CD8-positive, alpha-beta memory T cell (primary cell): ENCODE measurements at regions not wholly inside any gene's neighbourhood (a gene's known extent, or its start where the extent isn't known, plus 50 kb on each side); places are given as distances from the start of the nearest gene placed in this dataset.
A peak's percentile ranks its signal among the peaks of the same experiment; 100 is the strongest.
"Not testable (repeated sequence)": the region's sequence is repeated elsewhere in the genome, so short reads cannot be mapped to it uniquely, and the experiment has no call there.

Experiments used
- CTCF ChIA-PET: fragments of 350-600 bp; sonication (Branson Sonifier 250); formaldehyde crosslinking; loops from one replicate; lab custom pipeline; 2021; ENCODE audit warnings: antibody characterized with exemption; lab: Charles Lee
- POLR2A ChIA-PET: fragments of 350-600 bp; sonication (Branson Sonifier 250); formaldehyde crosslinking; loops from one replicate; lab custom pipeline; 2021; ENCODE audit warnings: antibody characterized with exemption; lab: Charles Lee
- DNase-seq, 5 donors: peaks; one replicate each; pipeline versions ENCODE4 v3.0.0 to v3.0.0-alpha.2; 2020 to 2022; ENCODE audit warnings: mixed read lengths in 1 of 5
- H3K27ac ChIP-seq: one replicate; pipeline ENCODE4 v1.7.0; 2013; ENCODE audit warnings: low read depth, mild to moderate bottlenecking, low read length, moderate library complexity
- H3K27me3 ChIP-seq: 2 replicates; pipeline ENCODE4 v1.7.0; 2013; ENCODE audit warnings: low read length, mild to moderate bottlenecking; ENCODE audit not compliant: insufficient read depth, poor library complexity, severe bottlenecking
- H3K36me3 ChIP-seq: 2 replicates; pipeline ENCODE4 v1.7.0; 2013; ENCODE audit warnings: mild to moderate bottlenecking, low read length, moderate library complexity; ENCODE audit not compliant: insufficient read depth
- H3K4me1 ChIP-seq: 2 replicates; pipeline ENCODE4 v1.7.0; 2013; ENCODE audit warnings: mild to moderate bottlenecking, low read length, moderate library complexity; ENCODE audit not compliant: insufficient read depth
- H3K4me3 ChIP-seq: 2 replicates; pipeline ENCODE4 v1.7.0; 2013; ENCODE audit warnings: mild to moderate bottlenecking, low read length
- H3K9me3 ChIP-seq: 2 replicates; pipeline ENCODE4 v1.7.0; 2013; ENCODE audit warnings: mild to moderate bottlenecking, low read length
- H3K27ac Mint-ChIP-seq, 8 donors: one replicate each; pipeline ENCODE4 v1.8.0; 2020 to 2021; ENCODE audit warnings: mixed read lengths in 8 of 8, mild to moderate bottlenecking in 6 of 8, inconsistent platforms in 3 of 8, moderate library complexity in 3 of 8
- H3K27me3 Mint-ChIP-seq, 2 donors: one replicate each; pipeline ENCODE4 v1.8.0; 2020 to 2021; ENCODE audit warnings: mixed read lengths in 2 of 2, mild to moderate bottlenecking in 1 of 2, moderate library complexity in 1 of 2
- H3K36me3 Mint-ChIP-seq, 3 donors: one replicate each; pipeline ENCODE4 v1.8.0; 2020 to 2021; ENCODE audit warnings: mixed read lengths in 3 of 3, inconsistent platforms in 1 of 3, mild to moderate bottlenecking in 1 of 3
- H3K4me1 Mint-ChIP-seq, 3 donors: one replicate each; pipeline ENCODE4 v1.8.0; 2020 to 2021; ENCODE audit warnings: mixed read lengths in 3 of 3, inconsistent platforms in 1 of 3, mild to moderate bottlenecking in 1 of 3
- H3K4me3 Mint-ChIP-seq, 7 donors: one replicate each; pipeline ENCODE4 v1.8.0; 2020 to 2021; ENCODE audit warnings: mixed read lengths in 7 of 7, mild to moderate bottlenecking in 6 of 7, moderate library complexity in 4 of 7, inconsistent platforms in 2 of 7
- H3K9me3 Mint-ChIP-seq, 5 donors: one replicate each; pipeline ENCODE4 v1.8.0; 2020 to 2022; ENCODE audit warnings: mixed read lengths in 5 of 5, mild to moderate bottlenecking in 3 of 5, moderate library complexity in 2 of 5, inconsistent platforms in 1 of 5

GRCh38 chr6:105537981-105538578, 135.2 kb upstream of the PREP start:
- H3K4me3 Mint-ChIP-seq = no peak overlapping the region
- POLR2A ChIA-PET = no interaction called here
- CTCF ChIA-PET = no interaction called here

GRCh38 chr6:105536961-105537360, 134.1 kb upstream of the PREP start:
- ChIA-PET POLR2A (no interaction called here), CTCF (interaction anchor here (0.6 kb wide), 1 partner anchor 84 kb away, joined by 3 read pairs; no protein-coding TSS in a partner anchor)
- Histone ChIP-seq H3K27ac (no peak overlapping the region), H3K36me3 (no peaks in the 10 kb centered on the region), H3K27me3 (no peaks in the 10 kb centered on the region), H3K4me3 (no peak overlapping the region), H3K9me3 (no peaks in the 10 kb centered on the region), H3K4me1 (no peaks in the 10 kb centered on the region)
- Mint-ChIP-seq H3K27me3 (no peaks in the 10 kb centered on the region), H3K4me1 (no peaks in the 10 kb centered on the region), H3K4me3 (no peak overlapping the region), H3K36me3 (no peaks in the 10 kb centered on the region), H3K9me3 (no peaks in the 10 kb centered on the region), H3K27ac (no peak overlapping the region)
- DNase-seq = no peak

More at GRCh38 chr6:105537981-105538578, 135.2 kb upstream of the PREP start:
- H3K27me3 Mint-ChIP-seq = no peaks in the 10 kb centered on the region
- no peak overlapping the region for H3K4me3 ChIP-seq
- DNase-seq = no peak
- H3K27ac ChIP-seq = no peak overlapping the region
- no peaks in the 10 kb centered on the region for H3K36me3 ChIP-seq
- no peak overlapping the region for H3K27ac Mint-ChIP-seq
- H3K4me1 ChIP-seq = no peaks in the 10 kb centered on the region
- H3K9me3 Mint-ChIP-seq = no peaks in the 10 kb centered on the region
- no peaks in the 10 kb centered on the region for H3K9me3 ChIP-seq
- no peaks in the 10 kb centered on the region for H3K36me3 Mint-ChIP-seq
- no peaks in the 10 kb centered on the region for H3K4me1 Mint-ChIP-seq
- no peaks in the 10 kb centered on the region for H3K27me3 ChIP-seq

DNA sequence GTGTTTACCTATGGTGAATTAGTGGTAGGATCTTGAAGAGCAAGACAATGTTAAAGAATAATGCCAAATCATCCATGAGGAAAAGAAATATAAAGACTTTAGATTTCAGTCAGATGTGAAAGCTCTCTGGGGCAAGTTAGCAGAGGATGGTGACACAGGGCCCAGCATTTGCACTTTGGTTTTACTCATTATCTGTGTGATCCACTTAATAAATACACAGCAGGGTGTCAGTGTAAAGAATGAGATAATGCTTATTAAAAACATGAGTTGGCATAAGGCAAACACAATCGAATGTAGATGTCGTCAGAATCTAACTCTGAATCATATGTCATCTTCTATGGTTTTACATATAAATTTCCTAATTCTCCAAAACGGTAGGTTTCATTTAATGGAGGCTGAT, 130.4 kb upstream of the PREP start:
- H3K36me3 Mint-ChIP-seq = no peaks in the 10 kb centered on the region
- CTCF ChIA-PET = no interaction called here
- DNase-seq = no peak

GRCh38 chr6:105526225-105526872, 123.5 kb upstream of the PREP start:
- Mint-ChIP-seq H3K9me3 (no peaks in the 10 kb centered on the region), H3K27ac (no peak overlapping the region), H3K36me3 (peaks cover 0 to 5% (median 2%) of the 10 kb centered on the region in 3 donors), H3K27me3 (peaks cover 0 to 3% of the 10 kb centered on the region in 2 donors), H3K4me1 (no peaks in the 10 kb centered on the region), H3K4me3 (no peak overlapping the region)
- no peaks in the 10 kb centered on the region for H3K4me1 ChIP-seq
- H3K27ac ChIP-seq = no peak overlapping the region
- CTCF ChIA-PET = no interaction called here
- H3K9me3 ChIP-seq = no peaks in the 10 kb centered on the region
- H3K27me3 ChIP-seq = no peaks in the 10 kb centered on the region
- POLR2A ChIA-PET = no interaction called here
- DNase-seq = no peak
- H3K4me3 ChIP-seq = no peak overlapping the region
- H3K36me3 ChIP-seq = no peaks in the 10 kb centered on the region

More for the DNA sequence above, 130.4 kb upstream of the PREP start:
- no peak overlapping the region for H3K4me3 ChIP-seq
- Mint-ChIP-seq H3K4me1 (no peaks in the 10 kb centered on the region), H3K27ac (no peak overlapping the region), H3K9me3 (no peaks in the 10 kb centered on the region), H3K27me3 (peaks cover 0 to 3% of the 10 kb centered on the region in 2 donors), H3K4me3 (no peak overlapping the region)
- H3K27ac ChIP-seq = no peak overlapping the region
- no peaks in the 10 kb centered on the region for H3K9me3 ChIP-seq
- no peaks in the 10 kb centered on the region for H3K27me3 ChIP-seq
- H3K36me3 ChIP-seq = no peaks in the 10 kb centered on the region
- POLR2A ChIA-PET = no interaction called here
- no peaks in the 10 kb centered on the region for H3K4me1 ChIP-seq

GRCh38 chr6:105522626-105523322, 119.9 kb upstream of the PREP start:
- Mint-ChIP-seq H3K4me3 (no peak overlapping the region), H3K4me1 (no peaks in the 10 kb centered on the region), H3K36me3 (peaks cover 0 to 10% (median 2%) of the 10 kb centered on the region in 3 donors), H3K9me3 (peaks cover 0 to 4% (median 0%) of the 10 kb centered on the region in 5 donors), H3K27ac (no peak overlapping the region), H3K27me3 (no peaks in the 10 kb centered on the region)
- no peak overlapping the region for H3K4me3 ChIP-seq
- no peaks in the 10 kb centered on the region for H3K4me1 ChIP-seq
- no peaks in the 10 kb centered on the region for H3K36me3 ChIP-seq
- ChIA-PET CTCF (no interaction called here), POLR2A (no interaction called here)
- no peaks in the 10 kb centered on the region for H3K9me3 ChIP-seq
- no peak overlapping the region for H3K27ac ChIP-seq
- no peak for DNase-seq
- H3K27me3 ChIP-seq = no peaks in the 10 kb centered on the region

DNA sequence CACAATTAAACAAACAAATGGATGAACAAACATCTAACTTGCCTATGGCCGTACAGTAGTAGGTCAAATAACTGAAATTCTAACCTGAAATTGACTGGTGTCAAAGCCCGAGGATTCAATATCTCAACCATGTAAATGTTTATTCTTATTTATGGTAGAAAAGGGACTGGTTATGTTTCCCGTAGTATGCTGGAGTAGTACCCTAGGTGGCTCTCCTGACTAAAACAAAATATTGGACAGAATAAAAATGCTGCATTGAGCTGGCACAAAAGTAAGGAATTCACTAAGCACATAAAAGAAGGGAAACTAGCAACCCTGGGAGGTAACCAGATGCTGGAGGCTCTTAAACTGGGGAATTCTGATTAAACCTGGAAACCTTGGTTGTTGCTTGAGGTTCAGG, 117.1 kb upstream of the PREP start:
- Mint-ChIP-seq H3K9me3 (peaks cover 0 to 4% (median 0%) of the 10 kb centered on the region in 5 donors), H3K36me3 (peaks cover 0 to 10% (median 0%) of the 10 kb centered on the region in 3 donors), H3K4me3 (no peak overlapping the region), H3K27ac (no peak overlapping the region), H3K27me3 (peaks cover 0 to 3% of the 10 kb centered on the region in 2 donors), H3K4me1 (no peaks in the 10 kb centered on the region)
- ChIA-PET CTCF (no interaction called here), POLR2A (no interaction called here)
- no peaks in the 10 kb centered on the region for H3K4me1 ChIP-seq
- DNase-seq = no peak
- no peaks in the 10 kb centered on the region for H3K9me3 ChIP-seq
- no peak overlapping the region for H3K27ac ChIP-seq
- H3K36me3 ChIP-seq = no peaks in the 10 kb centered on the region
- H3K4me3 ChIP-seq = no peak overlapping the region
- no peaks in the 10 kb centered on the region for H3K27me3 ChIP-seq

DNA sequence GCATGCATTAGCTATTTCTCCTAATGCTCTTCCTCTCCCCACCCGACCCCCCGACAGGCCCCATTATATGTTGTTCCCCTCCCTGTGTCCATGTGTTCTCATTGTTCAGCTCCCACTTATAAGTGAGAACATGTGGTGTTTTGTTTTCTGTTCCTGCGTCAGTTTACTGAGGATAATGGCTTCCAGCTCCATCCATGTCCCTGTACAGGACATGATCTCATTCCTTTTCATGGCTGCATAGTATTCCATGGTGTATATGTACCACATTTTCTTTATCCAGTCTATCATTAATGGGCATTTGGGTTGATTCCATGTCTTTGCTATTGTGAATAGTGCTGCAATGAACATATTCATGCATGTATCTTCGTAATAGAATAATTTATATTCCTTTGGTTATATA, 116.1 kb upstream of the PREP start:
- H3K27ac Mint-ChIP-seq, POLR2A ChIA-PET, H3K4me1 ChIP-seq, H3K27me3 Mint-ChIP-seq, H3K9me3 ChIP-seq, H3K4me3 Mint-ChIP-seq, H3K4me3 ChIP-seq, H3K27ac ChIP-seq, H3K4me1 Mint-ChIP-seq, H3K36me3 Mint-ChIP-seq, H3K36me3 ChIP-seq, H3K27me3 ChIP-seq, H3K9me3 Mint-ChIP-seq, DNase-seq, CTCF ChIA-PET: not testable (repeated sequence)

DNA sequence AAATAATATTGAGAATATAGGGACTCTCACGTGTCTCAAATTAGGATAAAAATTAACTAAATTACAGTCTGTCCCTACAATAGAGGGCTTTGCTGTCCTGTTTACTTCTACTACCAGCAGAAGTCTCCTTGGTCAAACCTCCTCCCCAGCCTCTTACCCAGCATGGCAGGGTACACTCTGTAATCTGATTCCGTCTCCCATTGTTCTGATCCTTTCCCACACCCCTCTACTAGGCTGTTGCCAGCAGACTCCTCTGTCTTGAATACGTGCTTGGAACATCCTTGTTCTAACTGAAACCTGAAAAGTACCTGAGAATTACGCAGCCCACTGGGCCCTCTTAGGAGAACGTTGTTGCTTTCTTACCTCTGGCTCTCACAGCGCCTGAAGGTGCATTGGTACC, 112.2 kb upstream of the PREP start:
- POLR2A ChIA-PET = no interaction called here
- CTCF ChIA-PET = no interaction called here
- peak overlapping the region in 1 of 8 donors; percentile 59 for H3K27ac Mint-ChIP-seq

More for the DNA sequence above, 112.2 kb upstream of the PREP start:
- H3K4me1 Mint-ChIP-seq = peaks cover 2 to 7% (median 6%) of the 10 kb centered on the region in 3 donors
- Histone ChIP-seq H3K4me3 (no peak overlapping the region), H3K4me1 (no peaks in the 10 kb centered on the region), H3K9me3 (no peaks in the 10 kb centered on the region), H3K27me3 (no peaks in the 10 kb centered on the region), H3K36me3 (no peaks in the 10 kb centered on the region), H3K27ac (no peak overlapping the region)
- peaks cover 0 to 4% (median 0%) of the 10 kb centered on the region in 3 donors for H3K36me3 Mint-ChIP-seq
- H3K4me3 Mint-ChIP-seq = no peak overlapping the region
- DNase-seq = no peak
- peaks cover 0 to 4% (median 0%) of the 10 kb centered on the region in 5 donors for H3K9me3 Mint-ChIP-seq
- peaks cover 0 to 3% of the 10 kb centered on the region in 2 donors for H3K27me3 Mint-ChIP-seq
